PC-9 (cell line): ENCODE measurements at regions not wholly inside any gene's neighbourhood (a gene's known extent, or its start where the extent isn't known, plus 50 kb on each side); places are given as distances from the start of the nearest gene placed in this dataset.

Experiments used
- BruUV-seq: library from RNA; stranded (reverse); fragments of 400-500 nt; replicated peaks from 2 replicates; lab custom pipeline; 2021; lab: Mats Ljungman, UMichigan
- CTCF ChIA-PET: fragments of 300-600 bp; sonication (Branson Sonifier 250); formaldehyde crosslinking; loops from one replicate; lab custom pipeline; 2022; ENCODE audit warnings: antibody characterized with exemption; lab: Charles Lee
- POLR2A ChIA-PET: fragments of 300-600 bp; sonication (Branson Sonifier 250); formaldehyde crosslinking; loops from one replicate; lab custom pipeline; 2022; ENCODE audit warnings: antibody characterized with exemption; ENCODE audit not compliant: unreplicated experiment; lab: Charles Lee
- DNase-seq, 2 experiments: peaks; one replicate each; pipeline versions ENCODE4 v3.0.0 to v3.0.0-alpha.2; 2015 to 2022; ENCODE audit warnings: mixed read lengths in 1 of 2
- H2AFZ ChIP-seq: fragments of 200-600 bp; sonication (generic); 2 replicates; pipeline ENCODE4 v1.8.1; 2017; ENCODE audit warnings: antibody characterized with exemption
- H3F3A ChIP-seq: fragments of 200-600 bp; sonication (generic); 2 replicates; pipeline ENCODE4 v1.8.1; 2017; ENCODE audit warnings: antibody characterized with exemption, mild to moderate bottlenecking, low read depth; ENCODE audit not compliant: insufficient read depth
- H3K27ac ChIP-seq: fragments of 200-600 bp; sonication (generic); 2 replicates; pipeline ENCODE4 v1.6.1; 2016; ENCODE audit warnings: mixed run types
- H3K27me3 ChIP-seq: fragments of 200-600 bp; sonication (generic); 2 replicates; pipeline ENCODE4 v1.6.1; 2016; ENCODE audit warnings: low read depth, mixed run types; ENCODE audit not compliant: insufficient read depth
- H3K36me3 ChIP-seq: fragments of 200-600 bp; sonication (generic); 2 replicates; pipeline ENCODE4 v1.6.1; 2016; ENCODE audit warnings: low read depth, mixed run types
- H3K4me1 ChIP-seq: fragments of 200-600 bp; sonication (generic); replicated peaks from 2 replicates; pipeline ENCODE4 v1.6.1; 2016; ENCODE audit warnings: mixed run types; ENCODE audit not compliant: insufficient read depth
- H3K4me2 ChIP-seq: fragments of 200-600 bp; sonication (generic); 2 replicates; pipeline ENCODE4 v1.6.1; 2017; ENCODE audit warnings: mixed run types
- H3K4me3 ChIP-seq: fragments of 200-600 bp; sonication (generic); 2 replicates; pipeline ENCODE4 v1.6.1; 2016; ENCODE audit warnings: mixed run types
- H3K79me2 ChIP-seq: fragments of 200-600 bp; sonication (generic); 2 replicates; pipeline ENCODE4 v1.6.1; 2017; ENCODE audit warnings: low read depth, mixed run types
- H3K9me2 ChIP-seq: fragments of 200-600 bp; sonication (generic); 2 replicates; pipeline ENCODE4 v1.8.1; 2017; ENCODE audit warnings: mild to moderate bottlenecking; ENCODE audit not compliant: insufficient read depth
- H3K9me3 ChIP-seq: fragments of 200-600 bp; sonication (generic); 2 replicates; pipeline ENCODE4 v1.8.1; 2016; ENCODE audit warnings: low read depth; ENCODE audit not compliant: insufficient read depth
- H4K20me1 ChIP-seq: fragments of 200-600 bp; sonication (generic); 2 replicates; pipeline ENCODE4 v1.8.1; 2017; ENCODE audit not compliant: insufficient read depth
- CTCF ChIP-seq: fragments of 200-600 bp; sonication (generic); conservative IDR thresholded peaks from 2 replicates; pipeline ENCODE4 v1.6.1; 2017; ENCODE audit warnings: mixed run types, antibody characterized with exemption, mild to moderate bottlenecking, moderate library complexity
- EZH2 ChIP-seq: fragments of 200-600 bp; sonication (generic); IDR thresholded peaks from 2 replicates; pipeline ENCODE4 v1.8.0; 2017; ENCODE audit warnings: antibody characterized with exemption, low read depth
- intact Hi-C: fragments of 100-400 bp; cut with micrococcal nuclease; formaldehyde crosslinking; loops from one replicate; pipeline ENCODE4 v1.10.0; 2022; ENCODE audit not compliant: unreplicated experiment

GRCh38 chr13:33394294-33394932, 108.9 kb upstream of the STARD13 start:
- Histone ChIP-seq H3K36me3 (no peaks in the 10 kb centered on the region), H3F3A (no peaks in the 10 kb centered on the region), H3K27ac (no peak overlapping the region), H2AFZ (no peak overlapping the region), H3K4me1 (no peaks in the 10 kb centered on the region), H3K4me3 (no peak overlapping the region), H3K9me2 (no peaks in the 10 kb centered on the region), H3K4me2 (no peak overlapping the region), H3K27me3 (no peaks in the 10 kb centered on the region), H3K79me2 (no peaks in the 10 kb centered on the region), H3K9me3 (no peaks in the 10 kb centered on the region), H4K20me1 (no peaks in the 10 kb centered on the region)
- ChIA-PET CTCF (interaction anchor here (0.6 kb wide), 1 partner anchor 9 kb away, joined by 32 read pairs; no protein-coding TSS in a partner anchor), POLR2A (interaction anchor here (0.6 kb wide), 1 partner anchor 1686 kb away, joined by 3 read pairs; no protein-coding TSS in a partner anchor)
- no peak for DNase-seq
- TF ChIP-seq EZH2 (no peak), CTCF (no peak)
- intact Hi-C loops, result no loop called here
- no TSS peak for BruUV-seq

GRCh38 chr13:33401238-33401637, 115.7 kb upstream of the STARD13 start:
- no peaks in the 10 kb centered on the region; the same call in 1 of the 2 replicates for H3K9me2 ChIP-seq
- TF ChIP-seq CTCF (no peak), EZH2 (no peak)
- no peaks in the 10 kb centered on the region for H3K79me2 ChIP-seq
- H3K36me3 ChIP-seq, result no peaks in the 10 kb centered on the region
- H3K4me2 ChIP-seq, result no peak overlapping the region
- H3K27me3 ChIP-seq, result no peaks in the 10 kb centered on the region
- H3K9me3 ChIP-seq, result no peaks in the 10 kb centered on the region
- CTCF ChIA-PET, result no interaction called here
- no peaks in the 10 kb centered on the region for H4K20me1 ChIP-seq
- POLR2A ChIA-PET, result no interaction called here
- DNase-seq, result no peak
- no peaks in the 10 kb centered on the region for H3F3A ChIP-seq
- H3K27ac ChIP-seq, result no peak overlapping the region
- no peak overlapping the region for H2AFZ ChIP-seq
- intact Hi-C loops, result no loop called here
- H3K4me1 ChIP-seq, result no peaks in the 10 kb centered on the region
- no TSS peak for BruUV-seq
- H3K4me3 ChIP-seq, result no peak overlapping the region

GRCh38 chr13:33402975-33403374, 117.4 kb upstream of the STARD13 start:
- Histone ChIP-seq H3K4me1 (no peaks in the 10 kb centered on the region), H3K79me2 (no peaks in the 10 kb centered on the region), H3K4me3 (no peak overlapping the region), H2AFZ (no peak overlapping the region), H3K36me3 (no peaks in the 10 kb centered on the region), H3K27me3 (no peaks in the 10 kb centered on the region), H3F3A (no peaks in the 10 kb centered on the region), H3K9me3 (no peaks in the 10 kb centered on the region), H3K27ac (no peak overlapping the region), H4K20me1 (no peaks in the 10 kb centered on the region), H3K9me2 (no peaks in the 10 kb centered on the region; the same call in 1 of the 2 replicates), H3K4me2 (no peak overlapping the region)
- POLR2A ChIA-PET, result interaction anchor here (0.7 kb wide), 1 partner anchor 155 kb away, joined by 6 read pairs; no protein-coding TSS in a partner anchor
- intact Hi-C loops, result no loop called here
- BruUV-seq, result no TSS peak
- TF ChIP-seq EZH2 (no peak), CTCF (no peak)
- DNase-seq, result no peak
- CTCF ChIA-PET, result no interaction called here
